Renal cortex interstitium (tissue), 11 donors: ENCODE measurements at regions not wholly inside any gene's neighbourhood (a gene's known extent, or its start where the extent isn't known, plus 50 kb on each side); places are given as distances from the start of the nearest gene placed in this dataset.

Experiments used
- DNase-seq, 11 donors: peaks; one replicate each; pipeline ENCODE4 v3.0.0-alpha.2; 2013; ENCODE audit warnings: low read depth in 9 of 11, low spot score in 4 of 11; ENCODE audit errors: extremely low read depth in 1 of 11

GRCh38 chr6:141029908-141030307, 1102.8 kb upstream of the GJE1 start:
- DNase-seq = no peak

GRCh38 chr6:141028791-141029280, 1103.9 kb upstream of the GJE1 start:
- no peak for DNase-seq

GRCh38 chr6:141026504-141026903, 1106.2 kb upstream of the GJE1 start:
- DNase-seq = peak in 4 of 11 donors; percentile 1 to 25 (median 7)

- DNase-seq = no peak
Measured at GRCh38 chr6:141024526-141024925, 1108.2 kb upstream of the GJE1 start.

- no peak for DNase-seq
Measured at GRCh38 chr6:141017941-141018340, 1114.8 kb upstream of the GJE1 start.

GRCh38 chr6:141000917-141001316, 1131.8 kb upstream of the GJE1 start:
- no peak for DNase-seq

- no peak for DNase-seq
Measured at GRCh38 chr6:140993515-140993914, 1139.2 kb upstream of the GJE1 start.

GRCh38 chr6:140992678-140993077, 1140.0 kb upstream of the GJE1 start:
- no peak for DNase-seq

- DNase-seq = no peak
Measured at GRCh38 chr6:140988780-140989179, 1143.9 kb upstream of the GJE1 start.

GRCh38 chr6:140987364-140988155, 1145.2 kb upstream of the GJE1 start:
- no peak for DNase-seq

GRCh38 chr6:140985679-140986275, 1146.9 kb upstream of the GJE1 start:
- DNase-seq = no peak

GRCh38 chr6:140980265-140980887, 1152.3 kb upstream of the GJE1 start:
- DNase-seq = no peak

GRCh38 chr6:140979642-140980091, 1153.1 kb upstream of the GJE1 start:
- DNase-seq = peak in 3 of 11 donors; percentile 2 to 5 (median 5)

- no peak for DNase-seq
Measured at GRCh38 chr6:140977403-140977802, 1155.3 kb upstream of the GJE1 start.

- no peak for DNase-seq
Measured at GRCh38 chr6:140976806-140977205, 1155.9 kb upstream of the GJE1 start.

- DNase-seq = no peak
Measured at GRCh38 chr6:140970485-140970884, 1162.2 kb upstream of the GJE1 start.

- no peak for DNase-seq
Measured at GRCh38 chr6:140968062-140968461, 1164.7 kb upstream of the GJE1 start.

GRCh38 chr6:140966676-140967075, 1166.0 kb upstream of the GJE1 start:
- no peak for DNase-seq

- no peak for DNase-seq
Measured at GRCh38 chr6:140960566-140960965, 1172.2 kb upstream of the GJE1 start.

GRCh38 chr6:140957386-140957785, 1175.3 kb upstream of the GJE1 start:
- DNase-seq = no peak
